ENCODE measurements at regions not wholly inside any gene's neighbourhood (a gene's known extent, or its start where the extent isn't known, plus 50 kb on each side); places are given as distances from the start of the nearest gene placed in this dataset.

DNA sequence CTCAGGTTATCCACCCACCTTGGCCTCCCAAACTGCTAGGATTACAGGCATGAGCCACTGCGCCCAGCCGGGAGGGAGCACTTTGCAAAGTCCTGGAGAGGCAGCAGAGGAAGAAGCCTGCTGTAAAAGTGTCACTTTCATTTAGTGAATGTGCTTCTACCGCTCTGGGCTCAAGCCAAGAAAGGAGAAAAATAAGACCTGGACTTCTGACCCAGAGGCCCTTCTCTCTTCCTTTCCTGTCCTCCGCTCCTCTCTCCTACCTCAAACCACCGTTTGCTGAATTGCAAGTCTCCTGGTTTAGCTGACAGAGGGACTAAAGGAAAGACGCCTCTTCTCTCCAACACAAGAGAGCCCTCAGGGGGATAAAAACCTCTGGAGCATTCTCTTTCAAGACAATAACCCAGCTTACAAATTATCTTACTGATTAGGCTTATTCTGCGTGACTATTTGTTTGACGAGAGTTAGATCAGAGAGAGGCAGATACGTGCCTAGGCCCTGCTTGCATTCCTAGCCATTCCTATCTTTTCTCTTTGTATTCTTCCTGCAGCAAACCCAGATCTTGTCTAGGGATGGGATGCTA lies 84.2 kb upstream of the SLC22A23 start:
- peak; percentile 26 for DNase-seq (ENCODE audit: low spot score)
- no peaks in the 10 kb centered on the region for H3K27me3 ChIP-seq
- no peaks in the 10 kb centered on the region for H3K36me3 ChIP-seq
- no peaks in the 10 kb centered on the region for H3K4me1 ChIP-seq
- no peak overlapping the region for H3K4me3 ChIP-seq
- TF ChIP-seq, protein P1, sequence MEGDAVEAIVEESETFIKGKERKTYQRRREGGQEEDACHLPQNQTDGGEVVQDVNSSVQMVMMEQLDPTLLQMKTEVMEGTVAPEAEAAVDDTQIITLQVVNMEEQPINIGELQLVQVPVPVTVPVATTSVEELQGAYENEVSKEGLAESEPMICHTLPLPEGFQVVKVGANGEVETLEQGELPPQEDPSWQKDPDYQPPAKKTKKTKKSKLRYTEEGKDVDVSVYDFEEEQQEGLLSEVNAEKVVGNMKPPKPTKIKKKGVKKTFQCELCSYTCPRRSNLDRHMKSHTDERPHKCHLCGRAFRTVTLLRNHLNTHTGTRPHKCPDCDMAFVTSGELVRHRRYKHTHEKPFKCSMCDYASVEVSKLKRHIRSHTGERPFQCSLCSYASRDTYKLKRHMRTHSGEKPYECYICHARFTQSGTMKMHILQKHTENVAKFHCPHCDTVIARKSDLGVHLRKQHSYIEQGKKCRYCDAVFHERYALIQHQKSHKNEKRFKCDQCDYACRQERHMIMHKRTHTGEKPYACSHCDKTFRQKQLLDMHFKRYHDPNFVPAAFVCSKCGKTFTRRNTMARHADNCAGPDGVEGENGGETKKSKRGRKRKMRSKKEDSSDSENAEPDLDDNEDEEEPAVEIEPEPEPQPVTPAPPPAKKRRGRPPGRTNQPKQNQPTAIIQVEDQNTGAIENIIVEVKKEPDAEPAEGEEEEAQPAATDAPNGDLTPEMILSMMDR (IDR thresholded peaks at IDR 0.05): no peak
- no peak overlapping the region for H3K27ac ChIP-seq
- no peaks in the 10 kb centered on the region for H3K9me3 ChIP-seq

DNA sequence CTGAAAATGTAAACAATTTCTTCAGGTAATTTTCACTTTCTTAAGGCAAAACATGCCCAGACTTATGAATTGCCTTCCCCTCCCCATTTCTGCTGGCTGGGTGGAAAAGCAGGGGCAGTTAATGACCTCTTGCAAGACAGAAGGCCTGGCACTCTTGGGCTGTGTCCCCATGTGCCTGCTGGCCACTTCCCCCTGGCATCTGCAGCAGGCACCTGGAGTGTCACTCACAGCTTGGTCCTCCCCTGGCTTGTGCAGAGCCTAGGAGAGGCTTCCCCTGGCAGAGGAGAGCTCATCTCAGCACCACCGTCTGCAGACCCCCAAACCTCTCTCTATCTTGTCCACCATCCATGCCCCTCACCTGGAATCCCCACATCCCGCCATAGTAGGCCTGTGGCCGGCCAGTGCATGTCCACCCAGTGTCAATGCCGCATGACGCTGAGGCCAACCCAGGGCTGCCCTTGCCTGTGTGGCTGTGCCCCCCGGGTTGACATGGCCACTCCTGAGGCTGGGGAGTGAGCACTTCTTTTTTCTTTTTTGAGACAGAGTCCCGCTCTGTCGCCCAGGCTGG lies 83.5 kb upstream of the SLC22A23 start:
- DNase-seq (ENCODE audit: low spot score): peak; percentile 42
- Histone ChIP-seq H3K27ac (no peak overlapping the region), H3K36me3 (no peaks in the 10 kb centered on the region), H3K9me3 (no peaks in the 10 kb centered on the region), H3K27me3 (no peaks in the 10 kb centered on the region), H3K4me3 (no peak overlapping the region), H3K4me1 (no peaks in the 10 kb centered on the region)
- TF ChIP-seq, protein P1 (IDR thresholded peaks at IDR 0.05): no peak

DNA sequence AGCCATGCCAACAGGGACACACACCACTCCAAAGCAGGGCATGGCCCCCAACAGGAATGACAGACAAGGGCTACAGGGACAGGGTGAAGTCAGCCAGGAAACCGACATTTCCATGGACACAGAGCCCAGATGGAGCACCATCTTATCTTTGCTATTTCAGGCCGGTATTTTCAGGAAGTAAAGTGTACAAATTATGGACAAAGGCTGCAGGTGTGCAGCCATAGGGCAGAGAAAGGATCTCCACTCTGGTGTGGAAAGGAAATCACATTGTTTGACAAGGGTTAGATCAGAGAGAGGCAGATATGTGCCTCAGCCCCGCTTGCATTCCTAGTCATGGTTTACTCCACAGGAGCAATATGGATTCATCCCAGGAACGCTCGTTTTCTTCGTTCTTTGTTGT lies 81.7 kb upstream of the SLC22A23 start:
- no peaks in the 10 kb centered on the region for H3K36me3 ChIP-seq
- TF ChIP-seq, protein P1 (IDR thresholded peaks at IDR 0.05): no peak
- no peaks in the 10 kb centered on the region for H3K9me3 ChIP-seq
- H3K27ac ChIP-seq: no peak overlapping the region
- no peaks in the 10 kb centered on the region for H3K27me3 ChIP-seq
- DNase-seq (ENCODE audit: low spot score): peak; percentile 34
- no peaks in the 10 kb centered on the region for H3K4me1 ChIP-seq
- H3K4me3 ChIP-seq: no peak overlapping the region

DNA sequence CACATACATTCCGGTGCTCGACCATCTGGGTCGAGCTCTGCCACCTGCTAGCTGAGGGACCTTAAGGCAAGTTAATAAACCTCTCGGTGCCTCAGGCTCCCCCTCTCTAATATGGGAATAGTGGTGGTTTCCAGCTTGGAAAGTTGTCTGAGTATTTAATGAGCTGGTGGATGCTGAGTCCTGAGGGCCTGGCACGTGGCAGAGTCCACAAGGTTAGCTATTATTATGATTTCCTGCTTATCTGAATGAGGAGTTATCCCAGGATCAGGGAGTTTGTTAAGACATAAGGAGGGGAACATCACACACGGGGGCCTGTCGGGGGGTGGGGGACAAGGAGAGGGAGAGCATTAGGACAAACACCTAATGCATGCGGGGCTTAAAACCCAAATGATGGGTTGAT lies 80.1 kb upstream of the SLC22A23 start:
- H3K4me3 ChIP-seq: no peak overlapping the region
- H3K27me3 ChIP-seq: no peaks in the 10 kb centered on the region
- no peak overlapping the region for H3K27ac ChIP-seq
- TF ChIP-seq, protein P1 (IDR thresholded peaks at IDR 0.05): no peak
- peak; percentile 36 for DNase-seq (ENCODE audit: low spot score)
- H3K9me3 ChIP-seq: no peaks in the 10 kb centered on the region
- no peaks in the 10 kb centered on the region for H3K36me3 ChIP-seq
- H3K4me1 ChIP-seq: no peaks in the 10 kb centered on the region

DNA sequence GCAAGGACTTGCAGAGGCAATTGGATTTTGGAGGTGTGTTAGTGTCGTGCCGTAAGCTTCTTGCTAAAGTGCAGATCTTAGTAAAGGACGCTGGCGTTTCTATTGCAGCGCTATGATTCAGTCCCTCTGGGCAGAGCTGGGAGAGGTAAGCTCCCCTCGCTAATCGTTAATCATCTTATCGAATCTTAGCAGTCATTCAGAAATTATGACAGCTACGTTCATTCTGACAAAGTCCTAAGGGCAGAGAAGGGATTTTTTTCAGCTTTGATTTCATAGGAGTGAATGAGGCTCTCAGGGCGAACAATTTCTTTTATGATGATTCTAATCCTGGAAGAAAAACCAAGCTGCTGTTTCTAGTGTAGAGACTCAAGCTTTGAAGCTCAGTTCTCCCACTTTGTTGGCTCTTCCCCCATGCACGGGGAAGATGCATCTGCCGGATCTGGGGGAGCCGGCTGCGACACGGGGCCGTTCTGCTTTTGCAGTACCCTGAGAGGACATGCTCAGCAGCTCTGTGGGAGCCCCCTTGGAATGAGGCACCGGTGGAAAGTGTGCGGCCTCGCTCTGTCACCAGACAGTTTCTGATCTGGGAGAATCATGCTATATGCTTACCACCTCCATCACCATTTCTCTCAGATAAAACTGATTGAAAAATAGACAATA lies 79.1 kb upstream of the SLC22A23 start:
- DNase-seq (ENCODE audit: low spot score): peak; percentile 43
- H3K36me3 ChIP-seq: no peaks in the 10 kb centered on the region
- no peaks in the 10 kb centered on the region for H3K9me3 ChIP-seq
- H3K4me3 ChIP-seq: no peak overlapping the region
- no peak overlapping the region for H3K27ac ChIP-seq
- H3K27me3 ChIP-seq: no peaks in the 10 kb centered on the region
- no peaks in the 10 kb centered on the region for H3K4me1 ChIP-seq
- TF ChIP-seq, protein P1 (IDR thresholded peaks at IDR 0.05): no peak

Measured in right atrium auricular region (tissue), 2 donors.